SK-N-SH (cell line): ENCODE measurements at regions not wholly inside any gene's neighbourhood (a gene's known extent, or its start where the extent isn't known, plus 50 kb on each side); places are given as distances from the start of the nearest gene placed in this dataset.

ENCODE experiments used
- CTCF ChIA-PET: fragments of 300-600, 350-600 bp; formaldehyde crosslinking; extraction: SDS; loops from one replicate; lab custom pipeline; 2021; lab: Yijun Ruan, JAX
- POLR2A ChIA-PET: fragments of 350-600 bp; sonication (Branson Sonifier 250); formaldehyde crosslinking; extraction: SDS; loops from one replicate; lab custom pipeline; 2020; ENCODE audit warnings: antibody characterized with exemption, inconsistent platforms; lab: Yijun Ruan, JAX
- DNase-seq: peaks from one replicate; pipeline ENCODE4 v3.0.0; 2012
- H2AFZ ChIP-seq: fragments of 200-600 bp; sonication (generic); 2 replicates; pipeline ENCODE4 v1.8.1; 2016; ENCODE audit warnings: antibody characterized with exemption, mild to moderate bottlenecking, low read depth
- H3F3A ChIP-seq: fragments of 200-600 bp; sonication (generic); replicated peaks from 2 replicates; pipeline ENCODE3; 2016; ENCODE audit warnings: antibody characterized with exemption, mild to moderate bottlenecking; ENCODE audit not compliant: insufficient read depth
- H3K27ac ChIP-seq, 2 experiments: fragments of 200-500 bp in 1 of 2; fragments of 200-600 bp in 1 of 2; sonication (Bioruptor generic) in 1 of 2; sonication (generic), shearing (Covaris generic) in 1 of 2; 2 replicates each; pipeline versions ENCODE4 v1.5.1 to v1.6.1; 2014 to 2016; ENCODE audit warnings: low read depth in 2 of 2, inconsistent platforms in 1 of 2, low read length in 1 of 2, mild to moderate bottlenecking in 1 of 2, mixed read lengths in 1 of 2
- H3K27me3 ChIP-seq: fragments of 200-600 bp; sonication (generic), shearing (Covaris generic); 2 replicates; pipeline ENCODE4 v1.6.1; 2016; ENCODE audit warnings: mixed run types; ENCODE audit not compliant: insufficient read depth
- H3K36me3 ChIP-seq, 2 experiments: fragments of 200-500 bp in 1 of 2; fragments of 200-600 bp in 1 of 2; sonication (Bioruptor generic) in 1 of 2; sonication (generic) in 1 of 2; replicated peaks in 1 of 2; 2 replicates each; pipeline versions ENCODE3 to v1.5.1; 2014 to 2016; ENCODE audit warnings: low read length in 1 of 2, mild to moderate bottlenecking in 1 of 2; ENCODE audit not compliant: insufficient read depth in 2 of 2, control insufficient read depth in 1 of 2
- H3K4me1 ChIP-seq, 2 experiments: fragments of 200-500 bp in 1 of 2; fragments of 200-600 bp in 1 of 2; sonication (Bioruptor generic) in 1 of 2; sonication (generic), shearing (Covaris generic) in 1 of 2; 2 replicates each; pipeline versions ENCODE4 v1.5.1 to v1.6.1; 2014 to 2016; ENCODE audit warnings: low read depth in 1 of 2, low read length in 1 of 2, mixed run types in 1 of 2; ENCODE audit not compliant: insufficient read depth in 2 of 2, control insufficient read depth in 1 of 2
- H3K4me2 ChIP-seq: fragments of 200-600 bp; sonication (generic), shearing (Covaris generic); 2 replicates; pipeline ENCODE4 v1.6.1; 2017; ENCODE audit warnings: mixed run types
- H3K4me3 ChIP-seq, 2 experiments: fragments of 200-500 bp in 1 of 2; fragments of 200-600 bp in 1 of 2; sonication (Bioruptor generic) in 1 of 2; sonication (generic), shearing (Covaris generic) in 1 of 2; 2 replicates each; pipeline versions ENCODE4 v1.5.1 to v1.8.1; 2014 to 2016; ENCODE audit warnings: low read depth in 2 of 2, inconsistent platforms in 1 of 2, low read length in 1 of 2, mild to moderate bottlenecking in 1 of 2, mixed read lengths in 1 of 2, moderate library complexity in 1 of 2
- H3K79me2 ChIP-seq: fragments of 200-600 bp; sonication (generic); 2 replicates; pipeline ENCODE4 v1.8.1; 2017; ENCODE audit warnings: mild to moderate bottlenecking; ENCODE audit not compliant: insufficient read depth
- H3K9ac ChIP-seq: fragments of 200-600 bp; sonication (generic); 2 replicates; pipeline ENCODE4 v1.6.1; 2017; ENCODE audit warnings: mixed run types
- H3K9me2 ChIP-seq: fragments of 200-600 bp; sonication (generic); 2 replicates; pipeline ENCODE4 v1.6.1; 2017; ENCODE audit warnings: mixed run types
- H3K9me3 ChIP-seq: fragments of 200-600 bp; sonication (generic); 2 replicates; pipeline ENCODE4 v1.6.1; 2017; ENCODE audit warnings: mixed run types, mild to moderate bottlenecking, moderate library complexity
- H4K20me1 ChIP-seq: fragments of 200-600 bp; sonication (generic); 2 replicates; pipeline ENCODE4 v1.6.1; 2017; ENCODE audit warnings: mild to moderate bottlenecking, mixed run types; ENCODE audit not compliant: insufficient read depth
- CHD2 ChIP-seq: fragments of 150-350 bp; IDR thresholded peaks from 2 replicates; pipeline ENCODE4 v1.6.1; 2018; ENCODE audit warnings: low read length; ENCODE audit not compliant: partially characterized antibody
- EP300 ChIP-seq, 2 experiments: IDR thresholded peaks; 2 replicates each; pipeline versions ENCODE4 v1.4.0 to v1.6.1; 2012; ENCODE audit warnings: borderline replicate concordance in 1 of 2, low read depth in 1 of 2, low read length in 1 of 2
- FOXM1 ChIP-seq: IDR thresholded peaks from 2 replicates; pipeline ENCODE4 v1.4.0; 2012; ENCODE audit warnings: low read depth, mild to moderate bottlenecking
- GATA2 ChIP-seq: sonication (generic); formaldehyde crosslinking; IDR thresholded peaks from 2 replicates; pipeline ENCODE4 v1.5.0; 2020; ENCODE audit warnings: mild to moderate bottlenecking, missing genetic modification reagents
- MEF2A ChIP-seq: IDR thresholded peaks from 2 replicates; pipeline ENCODE4 v1.4.0; 2012; ENCODE audit warnings: low read depth, borderline replicate concordance
- RAD21 ChIP-seq: IDR thresholded peaks from 2 replicates; pipeline ENCODE4 v1.6.1; 2012; ENCODE audit warnings: mild to moderate bottlenecking, low read length
- RCOR1 ChIP-seq: fragments of 150-350 bp; IDR thresholded peaks from 2 replicates; pipeline ENCODE4 v1.6.1; 2017; ENCODE audit warnings: antibody characterized with exemption, low read length
- RFX5 ChIP-seq: IDR thresholded peaks from 2 replicates; pipeline ENCODE4 v1.6.1; 2012; ENCODE audit warnings: mild to moderate bottlenecking, improper control_type of control experiment, low read length
- SIN3A ChIP-seq: IDR thresholded peaks from 2 replicates; pipeline ENCODE4 v1.6.1; 2012; ENCODE audit warnings: low read depth, mild to moderate bottlenecking, low read length, moderate library complexity, borderline replicate concordance
- SMC3 ChIP-seq: IDR thresholded peaks from 2 replicates; pipeline ENCODE4 v1.6.1; 2012; ENCODE audit warnings: low read depth, low read length, improper control_type of control experiment
- TCF12 ChIP-seq: IDR thresholded peaks from 2 replicates; pipeline ENCODE4 v1.4.0; 2012
- WGBS: methylation state at CpG from one replicate; pipeline ENCODE4 v1.1.6; 2017; ENCODE audit warnings: low lambda C conversion rate; 5-methylcytosine and 5-hydroxymethylcytosine counted together
- TF ChIP-seq, protein P1 (sequence below): IDR thresholded peaks from 2 replicates; pipeline ENCODE4 v1.4.0; 2012; ENCODE audit warnings: low read depth, borderline replicate concordance
- TF ChIP-seq, protein P2 (sequence below): IDR thresholded peaks from 2 replicates; pipeline ENCODE4 v1.4.0; 2012; ENCODE audit warnings: low read depth, borderline replicate concordance
- TF ChIP-seq, protein P3 (sequence below): fragments of 150-350 bp; IDR thresholded peaks from 2 replicates; pipeline ENCODE4 v1.6.1; 2016; ENCODE audit warnings: mild to moderate bottlenecking, low read depth, low read length

GRCh38 chr7:88398459-88398858 lies 91.8 kb upstream of the STEAP4 start (continued):
- TF ChIP-seq FOXM1 (no peak), CHD2 (no peak)

- CTCF ChIA-PET: no interaction called here
- POLR2A ChIA-PET: no interaction called here
- no peak for DNase-seq
- H3F3A ChIP-seq: no peaks in the 10 kb centered on the region
- no peak overlapping the region for H3K4me2 ChIP-seq
- H3K4me3 ChIP-seq: no peak overlapping the region
- H3K79me2 ChIP-seq: no peaks in the 10 kb centered on the region
- no peak overlapping the region for H3K27ac ChIP-seq
- H3K9ac ChIP-seq: no peak overlapping the region
- TF ChIP-seq, protein P1, sequence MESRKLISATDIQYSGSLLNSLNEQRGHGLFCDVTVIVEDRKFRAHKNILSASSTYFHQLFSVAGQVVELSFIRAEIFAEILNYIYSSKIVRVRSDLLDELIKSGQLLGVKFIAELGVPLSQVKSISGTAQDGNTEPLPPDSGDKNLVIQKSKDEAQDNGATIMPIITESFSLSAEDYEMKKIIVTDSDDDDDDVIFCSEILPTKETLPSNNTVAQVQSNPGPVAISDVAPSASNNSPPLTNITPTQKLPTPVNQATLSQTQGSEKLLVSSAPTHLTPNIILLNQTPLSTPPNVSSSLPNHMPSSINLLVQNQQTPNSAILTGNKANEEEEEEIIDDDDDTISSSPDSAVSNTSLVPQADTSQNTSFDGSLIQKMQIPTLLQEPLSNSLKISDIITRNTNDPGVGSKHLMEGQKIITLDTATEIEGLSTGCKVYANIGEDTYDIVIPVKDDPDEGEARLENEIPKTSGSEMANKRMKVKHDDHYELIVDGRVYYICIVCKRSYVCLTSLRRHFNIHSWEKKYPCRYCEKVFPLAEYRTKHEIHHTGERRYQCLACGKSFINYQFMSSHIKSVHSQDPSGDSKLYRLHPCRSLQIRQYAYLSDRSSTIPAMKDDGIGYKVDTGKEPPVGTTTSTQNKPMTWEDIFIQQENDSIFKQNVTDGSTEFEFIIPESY: no peak
- no peak for TF ChIP-seq MEF2A
- TF ChIP-seq EP300 (IDR thresholded peaks at IDR 0.05; ENCODE audit: borderline replicate concordance in 1 of 2, low read depth in 1 of 2, low read length in 1 of 2): no peak
- no peak for TF ChIP-seq RAD21
- TF ChIP-seq TCF12: no peak
- TF ChIP-seq, protein P2, sequence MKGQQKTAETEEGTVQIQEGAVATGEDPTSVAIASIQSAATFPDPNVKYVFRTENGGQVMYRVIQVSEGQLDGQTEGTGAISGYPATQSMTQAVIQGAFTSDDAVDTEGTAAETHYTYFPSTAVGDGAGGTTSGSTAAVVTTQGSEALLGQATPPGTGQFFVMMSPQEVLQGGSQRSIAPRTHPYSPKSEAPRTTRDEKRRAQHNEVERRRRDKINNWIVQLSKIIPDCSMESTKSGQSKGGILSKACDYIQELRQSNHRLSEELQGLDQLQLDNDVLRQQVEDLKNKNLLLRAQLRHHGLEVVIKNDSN: no peak
- no peak for TF ChIP-seq SIN3A
- no peaks in the 10 kb centered on the region for H3K36me3 ChIP-seq
- H3K27me3 ChIP-seq: no peaks in the 10 kb centered on the region
- H2AFZ ChIP-seq: no peak overlapping the region
- H4K20me1 ChIP-seq: no peaks in the 10 kb centered on the region
- H3K4me1 ChIP-seq: no peaks in the 10 kb centered on the region
- no peaks in the 10 kb centered on the region for H3K9me3 ChIP-seq
- H3K9me2 ChIP-seq: no peaks in the 10 kb centered on the region
These were observed 90.2 kb upstream of the STEAP4 start for GRCh38 chr7:88396948-88397322.

DNA sequence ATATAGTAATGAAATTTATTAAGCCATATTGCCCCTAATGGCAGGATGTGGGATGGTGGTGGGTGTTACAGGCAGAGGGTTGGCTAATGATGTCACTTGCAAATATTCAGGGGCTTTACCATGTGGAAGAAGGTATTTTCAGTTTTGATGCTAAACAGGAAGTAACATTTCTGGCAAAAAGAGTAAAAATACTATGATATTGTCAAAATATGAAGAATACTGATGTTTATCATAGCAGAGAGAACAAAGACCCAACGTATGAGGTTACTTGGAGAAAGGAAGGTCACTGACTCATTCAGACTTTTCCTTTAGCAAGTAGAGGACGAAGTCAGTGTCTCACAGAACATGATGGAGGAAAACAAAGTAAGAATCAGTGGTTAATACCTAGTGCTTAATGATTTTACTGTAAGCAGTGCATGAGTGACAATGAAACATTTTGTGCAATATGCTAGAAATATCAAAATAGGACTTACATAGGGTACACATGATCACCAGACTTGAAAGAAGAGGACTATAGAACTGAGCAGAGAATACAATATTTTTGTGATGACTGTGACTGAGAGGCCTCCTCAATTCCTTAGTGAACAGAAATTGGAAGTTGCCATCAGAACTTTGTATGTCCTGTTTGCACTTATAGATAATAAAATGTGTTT lies 89.7 kb upstream of the STEAP4 start:
- H3K4me3 ChIP-seq: no peak overlapping the region
- H3K36me3 ChIP-seq: no peaks in the 10 kb centered on the region
- no peaks in the 10 kb centered on the region for H3K9me3 ChIP-seq
- TF ChIP-seq, protein P1: no peak
- TF ChIP-seq EP300 (IDR thresholded peaks at IDR 0.05; ENCODE audit: borderline replicate concordance in 1 of 2, low read depth in 1 of 2, low read length in 1 of 2): no peak
- TF ChIP-seq RFX5: no peak
- TF ChIP-seq, protein P2: no peak
- TF ChIP-seq SMC3: no peak
- TF ChIP-seq RCOR1: no peak
- TF ChIP-seq, protein P3, sequence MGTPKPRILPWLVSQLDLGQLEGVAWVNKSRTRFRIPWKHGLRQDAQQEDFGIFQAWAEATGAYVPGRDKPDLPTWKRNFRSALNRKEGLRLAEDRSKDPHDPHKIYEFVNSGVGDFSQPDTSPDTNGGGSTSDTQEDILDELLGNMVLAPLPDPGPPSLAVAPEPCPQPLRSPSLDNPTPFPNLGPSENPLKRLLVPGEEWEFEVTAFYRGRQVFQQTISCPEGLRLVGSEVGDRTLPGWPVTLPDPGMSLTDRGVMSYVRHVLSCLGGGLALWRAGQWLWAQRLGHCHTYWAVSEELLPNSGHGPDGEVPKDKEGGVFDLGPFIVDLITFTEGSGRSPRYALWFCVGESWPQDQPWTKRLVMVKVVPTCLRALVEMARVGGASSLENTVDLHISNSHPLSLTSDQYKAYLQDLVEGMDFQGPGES: no peak
- no peak for TF ChIP-seq GATA2 (CRISPR knock-in tag)
- no peak for TF ChIP-seq MEF2A
- no peak for DNase-seq
- 14% methylated on average over 2 of the region's 2 CpGs for WGBS
- H3K4me1 ChIP-seq: no peaks in the 10 kb centered on the region
- H2AFZ ChIP-seq: no peak overlapping the region
- H3K79me2 ChIP-seq: no peaks in the 10 kb centered on the region
- H4K20me1 ChIP-seq: no peaks in the 10 kb centered on the region
- no peak overlapping the region for H3K27ac ChIP-seq
- ChIA-PET POLR2A (no interaction called here), CTCF (interaction anchor here (0.9 kb wide), 2 partner anchors 26 to 67 kb away, joined by 3 read pairs; no protein-coding TSS in a partner anchor)
- no peaks in the 10 kb centered on the region for H3K9me2 ChIP-seq
- no peaks in the 10 kb centered on the region for H3F3A ChIP-seq
- H3K9ac ChIP-seq: no peak overlapping the region
- no peak overlapping the region for H3K4me2 ChIP-seq
- no peaks in the 10 kb centered on the region for H3K27me3 ChIP-seq
